Activated naive CD4-positive, alpha-beta T cell (primary cell): ENCODE measurements at regions not wholly inside any gene's neighbourhood (a gene's known extent, or its start where the extent isn't known, plus 50 kb on each side); places are given as distances from the start of the nearest gene placed in this dataset.
A peak's percentile ranks its signal among the peaks of the same experiment; 100 is the strongest.
"Not testable (repeated sequence)": the region's sequence is repeated elsewhere in the genome, so short reads cannot be mapped to it uniquely, and the experiment has no call there.

ENCODE experiments used
- DNase-seq, 4 experiments: peaks; one replicate each; lab custom pipeline; 2025; lab: John Stamatoyannopoulos, UW

GRCh38 chr6:20263059-20263458, 50.8 kb upstream of the MBOAT1 start:
- no peak for DNase-seq

DNA sequence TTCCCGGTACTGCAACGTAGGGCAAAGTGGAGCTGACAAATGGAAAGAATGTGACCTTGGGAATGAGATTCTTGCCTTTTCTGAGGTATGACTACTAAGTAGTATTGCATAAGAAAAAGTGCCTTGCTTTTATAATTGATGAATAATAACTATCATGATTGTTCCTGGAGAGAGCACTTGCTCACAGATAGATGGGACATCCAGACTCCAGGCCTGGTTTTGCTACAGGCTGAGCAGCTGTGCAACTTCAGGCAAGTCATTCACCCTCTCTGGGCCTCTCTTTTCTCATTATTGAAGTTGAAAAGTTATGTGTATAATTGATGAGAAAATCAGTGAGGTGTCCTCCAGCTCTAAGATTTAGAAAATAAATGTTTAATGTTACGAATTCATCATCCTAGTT, 53.6 kb upstream of the MBOAT1 start:
- DNase-seq: no peak

DNA sequence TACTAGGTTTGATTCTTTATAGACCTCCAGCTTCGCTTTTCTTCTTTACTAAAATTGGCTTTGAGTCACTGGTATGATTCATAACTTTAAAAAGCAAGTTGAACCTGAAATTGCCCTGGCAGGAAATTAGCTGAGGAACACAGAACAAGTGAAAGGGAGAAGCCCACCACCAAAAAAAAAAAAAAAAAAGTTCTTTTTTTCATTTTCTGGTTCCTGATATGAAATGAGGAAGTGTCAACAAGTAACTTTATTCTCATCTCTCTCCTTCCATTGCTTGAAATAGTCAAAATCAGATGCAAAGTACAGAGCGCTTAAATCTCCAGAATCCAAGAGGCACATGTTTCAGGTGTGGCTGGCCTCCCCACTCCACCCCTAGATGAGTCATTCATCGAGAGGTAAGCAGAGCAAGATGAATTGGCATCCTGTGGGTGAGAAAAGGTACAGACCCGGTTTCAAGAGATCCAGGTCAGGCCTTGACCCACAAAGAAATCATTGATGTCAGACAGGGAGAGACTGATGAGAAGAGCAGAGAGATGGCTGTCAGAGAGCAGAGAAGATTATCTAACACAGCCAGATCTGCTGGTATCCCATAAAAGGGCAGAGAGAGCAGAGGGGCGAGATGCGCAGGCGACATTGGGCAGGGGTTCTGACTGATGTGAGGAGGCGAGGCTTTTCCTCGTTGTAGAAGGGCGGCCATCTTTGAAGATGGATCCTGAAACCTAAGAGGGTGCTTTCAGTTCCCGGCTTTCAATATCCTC, 54.8 kb upstream of the MBOAT1 start:
- no peak for DNase-seq

DNA sequence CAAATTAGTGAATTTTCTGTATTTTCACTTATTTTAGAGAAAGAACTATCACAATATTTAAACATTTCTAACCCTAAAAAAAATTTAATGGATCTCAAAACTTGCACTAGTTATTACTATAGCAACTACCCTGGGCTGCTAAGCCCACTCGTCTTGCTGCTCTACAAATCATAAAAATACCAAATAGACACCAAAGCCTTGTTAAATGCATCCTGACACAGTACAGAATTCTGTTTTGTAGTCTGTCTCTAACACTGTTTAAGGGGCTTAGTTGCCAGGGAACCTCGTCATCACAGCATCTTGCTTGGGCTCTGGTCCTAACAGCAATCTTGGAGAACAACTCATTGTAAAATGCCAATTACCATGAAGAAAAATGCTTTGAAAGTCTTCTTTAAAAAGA, 56.9 kb upstream of the MBOAT1 start:
- DNase-seq: no peak

DNA sequence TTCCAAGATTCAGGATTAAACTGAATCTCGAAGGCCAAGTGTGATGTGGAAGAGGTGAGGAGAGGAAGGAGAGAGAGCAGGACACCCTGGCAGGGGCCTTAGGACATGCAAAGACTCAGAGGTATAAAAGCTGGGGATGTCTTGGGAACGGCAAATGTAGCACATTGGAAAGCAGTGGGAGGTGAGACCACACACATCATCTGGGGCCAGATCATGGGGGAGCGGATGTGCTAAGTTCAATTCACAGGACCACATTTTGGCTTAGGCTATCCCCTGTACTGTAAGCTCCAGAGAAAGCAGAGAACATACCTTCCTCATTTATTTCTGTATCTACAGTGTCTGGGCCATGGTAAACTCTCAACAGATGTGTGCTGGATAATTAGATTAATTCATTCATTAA, 59.5 kb upstream of the MBOAT1 start:
- DNase-seq: no peak

DNA sequence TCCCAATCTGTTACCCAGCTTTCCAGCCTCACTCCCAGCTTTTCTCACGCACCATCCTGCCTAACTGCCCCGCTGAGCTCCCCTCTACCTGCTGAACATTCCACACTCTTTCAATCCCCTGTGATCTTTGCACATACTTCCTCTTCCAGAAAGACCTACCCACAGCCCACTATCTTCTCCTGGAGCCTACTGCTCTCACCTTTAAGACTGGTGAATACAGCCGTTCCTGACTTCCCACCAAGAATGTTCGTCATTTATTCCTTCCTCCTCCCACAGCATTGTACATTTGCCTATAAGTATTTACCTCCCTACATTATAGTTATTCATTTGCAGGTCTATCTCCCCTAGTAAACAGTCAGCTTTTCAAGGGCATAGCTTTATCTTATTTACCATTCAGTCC, 61.9 kb upstream of the MBOAT1 start:
- no peak for DNase-seq

GRCh38 chr6:20275837-20276236, 63.6 kb upstream of the MBOAT1 start:
- not testable (repeated sequence) for DNase-seq

DNA sequence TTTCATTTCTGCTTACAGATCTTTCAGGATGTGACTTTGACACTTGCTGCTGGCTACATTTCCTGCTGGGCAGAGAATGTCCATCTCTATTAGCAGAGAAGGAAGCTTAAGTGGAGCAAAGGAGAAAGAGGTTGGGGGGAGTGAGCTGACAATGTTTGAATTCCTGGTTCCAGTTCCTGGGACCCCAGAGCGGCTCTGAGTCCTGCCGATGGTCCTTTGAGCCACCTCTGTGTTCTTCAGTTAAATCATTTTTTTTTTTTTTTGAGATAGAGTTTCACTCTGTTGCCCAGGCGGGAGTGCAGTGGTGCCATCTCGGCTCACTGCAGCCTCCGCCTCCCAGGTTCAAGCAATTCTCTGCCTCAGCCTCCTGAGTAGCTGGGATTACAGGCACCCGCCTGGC, 65.5 kb upstream of the MBOAT1 start:
- not testable (repeated sequence) for DNase-seq

DNA sequence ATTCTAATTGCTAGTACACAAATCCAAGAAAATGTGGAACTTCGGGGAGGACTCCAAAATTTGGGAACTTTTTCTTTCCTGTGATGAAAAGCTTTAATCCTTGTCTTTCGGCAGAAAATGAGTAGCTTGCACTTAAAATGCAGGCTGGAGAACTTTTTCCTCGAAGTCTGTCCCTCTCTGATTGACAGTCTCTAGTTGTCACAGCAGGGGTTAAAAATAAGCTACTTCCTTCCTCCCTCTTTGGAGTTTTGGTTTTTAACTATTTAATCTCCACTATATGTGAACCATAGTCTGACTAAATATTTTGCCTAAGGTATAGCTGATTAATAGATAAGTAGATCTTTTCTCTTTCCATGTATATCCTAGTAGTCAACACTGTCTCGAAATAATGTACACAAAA, 66.8 kb upstream of the MBOAT1 start:
- no peak for DNase-seq

GRCh38 chr6:20279608-20280287, 67.5 kb upstream of the MBOAT1 start:
- DNase-seq: no peak

GRCh38 chr6:20280288-20280621, 68.0 kb upstream of the MBOAT1 start:
- no peak for DNase-seq

GRCh38 chr6:20284672-20285071, 72.4 kb upstream of the MBOAT1 start:
- no peak for DNase-seq

- no peak for DNase-seq
Measured at GRCh38 chr6:20286968-20287565, 74.8 kb upstream of the MBOAT1 start.

GRCh38 chr6:20291764-20292580, 79.7 kb upstream of the MBOAT1 start:
- DNase-seq: peak; percentile 26 to 61 (median 43)

DNA sequence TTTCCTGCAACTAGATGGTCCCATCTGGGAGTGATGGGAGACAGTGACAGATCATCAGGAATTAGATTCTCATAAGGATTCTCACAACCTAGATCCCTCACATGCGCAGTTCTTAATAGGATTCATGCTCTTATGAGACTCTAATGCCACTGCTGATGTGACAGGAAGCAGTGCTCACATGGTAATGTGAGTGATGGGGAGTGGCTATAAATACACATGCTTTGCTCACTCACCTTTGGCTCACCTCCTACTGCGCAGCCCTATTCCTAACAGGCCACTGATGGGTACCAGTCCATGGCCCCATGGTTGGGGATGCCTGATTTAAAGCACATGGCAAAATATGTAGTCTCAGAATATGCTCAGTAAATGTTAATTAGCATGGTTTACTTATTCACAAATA, 80.6 kb upstream of the MBOAT1 start:
- DNase-seq: no peak

GRCh38 chr6:20301256-20301655, 89.0 kb upstream of the MBOAT1 start:
- no peak for DNase-seq

GRCh38 chr6:20302168-20302567, 89.9 kb upstream of the MBOAT1 start:
- DNase-seq: no peak

- DNase-seq: no peak
Measured at GRCh38 chr6:20302702-20303251, 90.5 kb upstream of the MBOAT1 start.

GRCh38 chr6:20306491-20306890, 94.2 kb upstream of the MBOAT1 start:
- DNase-seq: no peak

DNA sequence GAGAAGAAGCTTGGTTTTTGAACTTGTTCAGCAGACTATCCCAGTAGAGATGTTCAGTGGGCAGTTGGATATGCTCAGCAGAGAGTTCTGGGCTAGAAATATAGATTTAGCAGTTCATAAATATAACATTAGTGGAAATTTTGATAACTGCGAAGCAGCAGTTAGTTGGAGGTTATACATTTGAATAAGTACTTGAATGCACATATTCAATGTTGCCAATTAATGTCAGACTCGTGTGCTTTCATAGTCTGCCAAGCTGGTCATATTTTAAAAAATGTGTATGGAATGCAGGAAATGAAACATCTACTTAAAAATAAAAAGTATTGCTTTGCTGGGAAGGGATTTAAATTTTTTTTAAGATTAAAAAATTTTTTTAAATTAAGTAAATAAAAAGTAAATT, 92.5 kb upstream of the E2F3 start:
- DNase-seq: no peak

DNA sequence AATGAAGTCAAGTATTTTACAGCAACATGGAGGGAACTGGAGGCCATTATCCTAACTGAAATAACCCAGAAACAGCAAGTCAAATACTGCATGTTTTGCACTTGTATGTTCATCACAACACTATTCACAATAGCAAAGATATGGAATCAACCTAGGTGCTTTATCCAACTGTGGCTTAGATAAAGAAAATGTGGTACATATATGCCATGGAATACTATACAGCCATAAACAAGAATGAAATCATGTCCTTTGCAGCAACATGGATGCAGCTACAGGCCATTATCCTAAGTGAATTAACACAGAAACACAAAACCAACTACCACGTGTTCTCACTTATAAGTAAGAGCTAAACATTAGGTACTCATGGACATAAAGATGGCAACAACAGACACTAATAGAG, 91.5 kb upstream of the E2F3 start:
- no peak for DNase-seq

GRCh38 chr6:20312606-20313005, 89.1 kb upstream of the E2F3 start:
- DNase-seq: no peak
